ENCODE measurements at regions not wholly inside any gene's neighbourhood (a gene's known extent, or its start where the extent isn't known, plus 50 kb on each side); places are given as distances from the start of the nearest gene placed in this dataset.

DNA sequence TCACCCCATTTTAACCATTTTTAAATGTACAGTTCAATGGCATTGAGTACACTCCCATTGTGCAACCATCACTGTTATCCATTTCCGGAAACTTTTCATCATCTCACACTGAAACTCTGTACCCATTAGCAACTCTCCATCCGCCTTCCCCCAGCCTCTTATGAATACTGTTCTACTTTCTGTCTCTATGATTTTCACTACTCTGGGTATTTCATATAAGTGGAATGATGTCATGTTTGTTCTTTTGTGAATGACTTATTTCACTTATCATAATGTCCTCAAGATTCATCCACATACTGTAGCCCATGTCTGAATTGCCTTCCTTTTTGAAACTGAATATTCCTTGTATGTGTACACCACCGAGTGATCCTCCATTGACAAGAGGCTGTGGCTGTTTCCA, 92.9 kb upstream of the TOX2 start:
- intact Hi-C loops (cut with DNase I; ENCODE audit: low total_unique reads), result no loop called here
- no peak for DNase-seq
- Histone ChIP-seq H3K4me3 (no peak overlapping the region), H3K27ac (no peak overlapping the region), H3K27me3 (no peaks in the 10 kb centered on the region), H3K36me3 (ENCODE audit: low read depth, missing control alignments) (no peaks in the 10 kb centered on the region), H3K4me1 (no peaks in the 10 kb centered on the region), H3K9me3 (no peaks in the 10 kb centered on the region)
- TF ChIP-seq, protein P1, sequence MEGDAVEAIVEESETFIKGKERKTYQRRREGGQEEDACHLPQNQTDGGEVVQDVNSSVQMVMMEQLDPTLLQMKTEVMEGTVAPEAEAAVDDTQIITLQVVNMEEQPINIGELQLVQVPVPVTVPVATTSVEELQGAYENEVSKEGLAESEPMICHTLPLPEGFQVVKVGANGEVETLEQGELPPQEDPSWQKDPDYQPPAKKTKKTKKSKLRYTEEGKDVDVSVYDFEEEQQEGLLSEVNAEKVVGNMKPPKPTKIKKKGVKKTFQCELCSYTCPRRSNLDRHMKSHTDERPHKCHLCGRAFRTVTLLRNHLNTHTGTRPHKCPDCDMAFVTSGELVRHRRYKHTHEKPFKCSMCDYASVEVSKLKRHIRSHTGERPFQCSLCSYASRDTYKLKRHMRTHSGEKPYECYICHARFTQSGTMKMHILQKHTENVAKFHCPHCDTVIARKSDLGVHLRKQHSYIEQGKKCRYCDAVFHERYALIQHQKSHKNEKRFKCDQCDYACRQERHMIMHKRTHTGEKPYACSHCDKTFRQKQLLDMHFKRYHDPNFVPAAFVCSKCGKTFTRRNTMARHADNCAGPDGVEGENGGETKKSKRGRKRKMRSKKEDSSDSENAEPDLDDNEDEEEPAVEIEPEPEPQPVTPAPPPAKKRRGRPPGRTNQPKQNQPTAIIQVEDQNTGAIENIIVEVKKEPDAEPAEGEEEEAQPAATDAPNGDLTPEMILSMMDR (IDR thresholded peaks at IDR 0.05), result no peak
- TF ChIP-seq POLR2A (IDR thresholded peaks at IDR 0.05), result no peak
- 85% methylated on average over 3 of the region's 3 CpGs for WGBS, 2 donors

DNA sequence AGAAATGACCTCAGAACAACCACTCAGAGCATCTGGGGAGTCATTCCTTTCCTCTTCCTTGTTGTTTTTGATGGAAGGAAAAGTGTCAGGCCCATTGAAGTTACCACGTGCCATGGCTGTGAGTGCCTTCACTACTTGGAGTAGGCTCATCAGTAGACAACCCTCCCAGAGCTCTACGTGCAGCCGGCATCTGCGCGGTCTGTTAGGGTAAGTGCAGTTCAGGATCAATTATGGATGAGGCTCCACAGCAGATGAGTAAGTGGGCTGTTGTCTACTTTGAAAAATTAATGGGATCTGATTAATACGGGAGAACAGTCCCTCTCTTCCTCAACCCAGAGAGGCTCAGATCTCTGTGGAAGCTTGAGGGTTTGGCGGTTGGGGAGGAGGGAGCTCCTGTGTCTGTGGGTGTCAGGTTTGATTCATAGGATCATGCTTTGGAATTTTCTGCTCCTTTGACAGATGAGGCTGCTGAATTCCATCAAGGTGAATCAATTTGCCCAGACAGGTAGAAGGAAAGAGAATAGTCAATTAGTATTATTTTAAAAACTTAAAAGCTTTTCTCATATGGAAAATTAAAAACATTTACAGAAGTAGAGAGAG, 93.8 kb upstream of the TOX2 start:
- TF ChIP-seq, protein P1 (IDR thresholded peaks at IDR 0.05), result no peak
- no peak for TF ChIP-seq POLR2A (IDR thresholded peaks at IDR 0.05)
- H3K27ac ChIP-seq, result no peak overlapping the region
- intact Hi-C loops (cut with DNase I; ENCODE audit: low total_unique reads), result no loop called here
- WGBS, 2 donors, result 78 to 88% methylated on average over 7 of the region's 7 CpGs
- H3K4me3 ChIP-seq, result no peak overlapping the region
- H3K4me1 ChIP-seq, result no peaks in the 10 kb centered on the region
- no peaks in the 10 kb centered on the region for H3K9me3 ChIP-seq
- no peak for DNase-seq
- no peaks in the 10 kb centered on the region for H3K36me3 ChIP-seq (ENCODE audit: low read depth, missing control alignments)
- H3K27me3 ChIP-seq, result no peaks in the 10 kb centered on the region

- no peak for DNase-seq
- intact Hi-C loops (cut with DNase I; ENCODE audit: low total_unique reads), result no loop called here
- H3K9me3 ChIP-seq, result no peaks in the 10 kb centered on the region
- H3K27ac ChIP-seq, result no peak overlapping the region
- TF ChIP-seq, protein P1 (IDR thresholded peaks at IDR 0.05), result no peak
- no peak for TF ChIP-seq POLR2A (IDR thresholded peaks at IDR 0.05)
- H3K36me3 ChIP-seq (ENCODE audit: low read depth, missing control alignments), result no peaks in the 10 kb centered on the region
- H3K27me3 ChIP-seq, result no peaks in the 10 kb centered on the region
- H3K4me3 ChIP-seq, result no peak overlapping the region
- no peaks in the 10 kb centered on the region for H3K4me1 ChIP-seq
Observed at GRCh38 chr20:43812216-43812615, 85.4 kb upstream of the GTSF1L start.

DNA sequence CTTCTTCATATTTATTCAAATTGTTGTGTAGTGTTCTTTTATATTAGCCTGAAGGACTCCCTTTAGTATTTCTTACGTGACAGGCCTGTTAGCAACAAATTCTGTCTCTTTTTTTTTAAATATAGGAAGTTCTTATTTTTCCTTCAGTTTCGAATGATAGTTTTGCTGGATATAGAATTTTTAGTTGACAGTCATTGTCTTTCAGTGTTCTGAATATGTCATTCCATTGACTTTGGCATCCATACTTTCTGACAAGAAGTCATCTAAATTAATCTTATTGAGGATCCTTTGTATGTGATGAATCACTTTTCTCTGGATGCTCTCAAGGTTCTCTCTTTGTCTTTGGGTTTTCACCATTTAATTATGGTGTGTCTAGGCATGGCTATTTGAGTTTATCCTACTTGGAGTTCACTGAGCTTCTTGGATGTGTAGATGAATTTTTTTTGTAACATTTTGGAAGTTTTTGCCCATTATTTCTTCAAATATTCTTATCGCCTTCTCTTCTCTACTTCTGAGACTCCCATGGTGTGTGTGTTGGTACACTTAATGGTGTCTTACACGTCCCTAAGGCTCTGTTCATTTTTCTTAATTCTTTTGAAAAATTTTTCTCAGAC, 82.5 kb upstream of the GTSF1L start:
- H3K36me3 ChIP-seq (ENCODE audit: low read depth, missing control alignments), result no peaks in the 10 kb centered on the region
- DNase-seq, result no peak
- no peaks in the 10 kb centered on the region for H3K9me3 ChIP-seq
- no peaks in the 10 kb centered on the region for H3K4me1 ChIP-seq
- H3K27ac ChIP-seq, result no peak overlapping the region
- no peaks in the 10 kb centered on the region for H3K27me3 ChIP-seq
- no peak for TF ChIP-seq POLR2A (IDR thresholded peaks at IDR 0.05)
- TF ChIP-seq, protein P1 (IDR thresholded peaks at IDR 0.05), result no peak
- 80 to 90% methylated on average over 4 of the region's 4 CpGs for WGBS, 2 donors
- intact Hi-C loops (cut with DNase I; ENCODE audit: low total_unique reads), result no loop called here
- no peak overlapping the region for H3K4me3 ChIP-seq

- Histone ChIP-seq H3K27me3 (no peaks in the 10 kb centered on the region), H3K4me1 (no peaks in the 10 kb centered on the region), H3K9me3 (no peaks in the 10 kb centered on the region), H3K27ac (no peak overlapping the region), H3K36me3 (ENCODE audit: low read depth, missing control alignments) (no peaks in the 10 kb centered on the region), H3K4me3 (no peak overlapping the region)
- intact Hi-C loops (cut with DNase I; ENCODE audit: low total_unique reads), result no loop called here
- DNase-seq, result no peak
- TF ChIP-seq, protein P1 (IDR thresholded peaks at IDR 0.05), result no peak
- no peak for TF ChIP-seq POLR2A (IDR thresholded peaks at IDR 0.05)
- 60 to 66% methylated on average over 5 of the region's 5 CpGs for WGBS, 2 donors
Observed at GRCh38 chr20:43804781-43805180, 78.0 kb upstream of the GTSF1L start.

Measured in testis (tissue), 2 donors.